GM19238 (cell line): ENCODE measurements at regions not wholly inside any gene's neighbourhood (a gene's known extent, or its start where the extent isn't known, plus 50 kb on each side); places are given as distances from the start of the nearest gene placed in this dataset.
"Not testable (repeated sequence)": the region's sequence is repeated elsewhere in the genome, so short reads cannot be mapped to it uniquely, and the experiment has no call there.

Experiments
- DNase-seq: peaks from one replicate; pipeline ENCODE4 v3.0.0; 2011; ENCODE audit warnings: low spot score; ENCODE audit not compliant: insufficient read length

DNA sequence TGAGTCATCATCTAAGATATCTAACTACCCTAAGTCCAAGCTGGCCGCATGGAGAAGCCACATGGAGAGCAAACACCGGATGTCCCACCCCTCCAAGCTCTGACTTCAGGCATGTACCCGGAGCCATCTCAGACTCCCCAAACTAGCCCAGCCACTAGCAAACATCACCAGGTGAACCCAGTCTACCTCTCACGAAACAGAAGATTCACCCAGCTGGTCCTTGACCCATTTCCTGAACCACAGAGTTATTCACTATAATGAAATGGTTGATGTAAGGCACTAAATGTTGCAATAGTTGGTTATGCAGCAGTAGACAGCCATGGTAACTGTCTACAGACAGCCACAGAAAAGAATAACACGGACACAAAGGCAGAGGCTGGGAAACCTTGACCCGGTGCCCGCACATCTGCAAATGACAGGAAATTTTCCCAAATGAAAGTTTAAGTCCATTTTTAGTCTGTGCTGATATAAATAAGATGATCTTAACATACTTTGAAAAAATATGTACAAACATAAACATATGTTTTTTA, 265.5 kb upstream of the ATP10A start:
- DNase-seq, result no peak

DNA sequence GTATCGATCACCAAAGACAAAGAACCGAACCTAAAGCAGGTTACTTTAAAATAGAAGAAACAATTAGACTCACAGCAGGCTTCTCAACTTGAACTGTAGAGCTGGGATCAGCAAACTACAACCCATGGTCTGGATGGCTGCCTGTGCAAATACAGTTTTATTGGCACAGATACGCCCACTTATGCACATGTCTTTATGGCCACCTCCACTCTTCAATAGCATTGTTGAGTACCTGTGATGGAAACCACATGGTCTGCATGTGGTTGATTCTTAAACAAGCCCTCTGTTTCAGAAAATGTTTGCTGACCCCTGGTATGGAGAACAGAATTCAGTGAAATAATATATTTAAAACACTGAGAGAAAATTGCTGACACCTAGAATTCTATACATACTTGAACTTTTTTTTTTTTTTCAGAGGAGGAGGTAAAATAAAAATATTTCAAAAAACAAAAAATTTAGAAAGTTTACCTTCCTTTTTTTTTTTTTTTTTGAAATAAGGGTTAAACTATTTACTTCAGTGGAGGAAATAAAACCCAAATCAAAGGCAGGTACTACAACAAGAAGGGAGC, 263.8 kb upstream of the ATP10A start:
- DNase-seq, result no peak

DNA sequence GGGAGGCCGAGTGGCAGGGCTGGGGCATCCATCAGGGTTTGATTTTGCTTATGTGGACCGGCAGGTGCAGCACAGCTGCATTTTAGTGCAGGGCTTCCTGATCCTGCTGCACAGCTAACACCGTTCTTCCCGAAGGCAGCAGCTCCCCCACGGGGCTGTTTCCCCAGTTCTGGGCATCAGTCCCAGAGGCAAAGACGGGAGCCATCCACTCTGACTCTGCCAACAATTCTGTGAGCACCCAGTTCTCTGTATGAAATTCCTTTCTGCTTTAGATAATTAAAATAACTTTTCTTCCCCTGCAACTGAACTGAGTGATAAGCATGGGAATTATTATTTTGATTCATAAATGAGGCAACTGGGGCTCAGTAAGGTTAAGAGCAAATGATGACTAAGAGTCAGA, 262.9 kb upstream of the ATP10A start:
- DNase-seq, result no peak

DNA sequence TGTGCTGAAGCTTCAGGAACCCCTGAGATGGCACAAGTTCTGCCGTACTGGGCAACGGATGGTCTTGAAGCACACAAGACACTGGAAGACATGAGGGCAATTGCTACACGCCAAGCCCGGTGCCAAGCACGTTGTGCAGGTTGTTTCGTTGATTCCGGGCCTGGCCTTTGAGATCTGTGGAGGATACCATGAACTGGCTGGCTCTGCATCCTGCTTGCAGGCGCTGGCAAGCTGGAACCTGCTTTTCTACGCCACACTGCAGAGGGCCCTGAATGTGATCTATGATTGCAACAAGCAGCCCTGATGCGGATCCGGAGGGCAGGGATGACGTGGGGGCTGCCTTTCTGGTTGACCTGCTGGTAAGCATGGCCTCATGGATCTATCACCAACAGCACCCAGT, 262.5 kb upstream of the ATP10A start:
- DNase-seq, result no peak

DNA sequence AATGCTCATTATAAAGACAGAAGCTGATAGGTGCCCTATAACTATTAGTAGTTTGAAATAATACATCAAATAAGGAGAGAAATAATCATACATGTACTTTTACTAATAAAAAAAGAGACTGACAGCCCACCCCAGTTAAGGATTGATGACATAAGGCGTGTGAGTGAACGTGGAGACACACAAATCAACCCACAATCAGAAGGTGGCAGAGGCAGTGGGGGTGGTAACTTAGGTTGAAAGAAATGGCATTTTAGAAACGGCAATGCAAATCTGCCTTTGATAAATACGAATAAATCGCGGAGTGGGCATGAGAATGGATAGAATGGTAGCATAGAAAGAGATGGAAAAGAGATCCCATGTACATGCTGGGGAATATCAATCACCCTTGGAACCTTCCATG, 256.2 kb upstream of the ATP10A start:
- no peak for DNase-seq

DNA sequence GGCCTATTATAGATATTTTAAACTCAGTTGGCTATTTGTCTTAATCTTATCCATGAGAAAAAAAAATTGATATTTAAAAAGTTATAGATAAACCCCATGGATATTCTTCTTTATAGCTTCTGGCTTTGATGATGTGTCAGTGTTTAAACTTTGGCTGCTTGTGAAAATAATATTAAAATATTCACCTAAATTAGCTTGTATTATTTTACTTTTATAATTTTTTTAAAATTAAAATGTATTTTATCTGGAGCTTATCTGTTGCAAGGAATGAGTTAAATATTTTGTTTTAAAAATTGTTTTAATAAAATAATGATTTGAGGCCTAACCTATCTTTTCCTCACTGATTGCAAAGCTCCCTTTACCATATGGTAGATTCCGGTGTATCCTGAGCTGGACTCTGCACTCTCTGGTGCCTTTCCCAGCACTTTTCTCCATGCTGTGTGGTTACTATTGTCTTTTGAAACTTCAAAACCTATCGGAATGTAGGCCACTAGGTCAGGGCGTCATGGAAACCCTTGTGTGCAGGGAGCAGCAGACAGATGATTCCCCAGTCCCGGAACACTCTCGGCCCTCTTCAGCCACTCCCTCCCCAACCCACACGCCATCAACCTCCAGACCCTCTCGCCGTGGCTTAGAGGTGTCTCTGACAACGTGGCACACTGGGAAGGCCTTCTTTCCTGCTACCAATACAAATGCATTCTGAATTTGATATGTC, 252.3 kb upstream of the ATP10A start:
- DNase-seq, result no peak

DNA sequence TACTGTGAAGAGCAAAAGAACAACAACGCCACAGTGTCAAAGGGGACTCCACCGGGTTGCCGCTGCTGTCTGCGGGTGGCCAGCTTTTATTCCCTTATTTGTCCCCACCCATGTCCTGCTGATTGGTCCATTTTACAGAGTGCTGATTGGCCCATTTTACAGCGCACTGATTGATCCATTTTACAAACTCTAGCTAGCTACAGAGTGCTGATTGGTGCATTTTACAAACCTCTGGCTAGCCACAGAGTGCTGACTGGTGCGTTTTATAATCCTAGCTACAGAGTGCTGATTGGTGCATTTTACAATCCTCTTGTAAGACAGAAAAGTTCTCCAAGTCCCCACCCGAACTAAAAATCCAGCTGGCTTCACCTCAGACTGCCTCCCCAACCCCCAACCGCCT, 251.0 kb upstream of the ATP10A start:
- DNase-seq, result not testable (repeated sequence)

DNA sequence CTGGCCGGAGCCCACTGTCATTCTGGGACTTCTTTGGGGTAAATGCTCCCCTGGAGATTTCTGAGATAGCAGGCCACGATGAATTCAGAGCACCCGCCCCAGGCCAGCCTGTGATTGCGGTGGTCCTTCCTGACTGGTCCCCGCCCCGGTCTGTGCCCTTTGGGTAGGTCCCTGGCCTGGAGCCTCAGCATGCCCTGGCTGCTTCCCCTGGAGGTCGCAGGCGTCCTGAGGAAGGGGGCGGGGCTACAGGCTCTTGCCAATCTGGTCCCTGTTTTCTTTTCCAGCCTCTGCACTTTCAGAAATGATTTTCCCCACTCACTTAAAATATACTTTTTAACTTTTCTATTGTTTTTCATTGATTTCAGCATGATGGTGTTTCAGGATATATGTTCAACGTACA, 250.2 kb upstream of the ATP10A start:
- no peak for DNase-seq

DNA sequence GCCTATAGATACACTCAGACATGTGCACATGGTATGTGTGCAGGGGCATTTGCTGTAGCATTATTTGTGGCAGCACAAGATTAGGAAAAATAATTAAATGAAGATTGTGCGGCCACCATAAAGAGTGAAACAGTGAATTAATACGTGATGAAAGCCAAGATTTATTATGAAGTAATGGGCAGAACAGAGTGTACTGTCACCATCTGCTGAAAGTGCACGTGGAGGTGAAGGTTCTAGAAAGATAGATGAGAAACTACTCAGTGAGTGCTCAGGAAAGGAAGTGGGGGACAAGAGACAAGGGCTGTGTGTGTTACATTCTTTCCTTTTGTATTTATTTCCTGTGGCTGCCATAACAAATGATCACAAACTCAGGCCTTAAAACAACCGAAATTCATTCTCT, 246.1 kb upstream of the ATP10A start:
- DNase-seq, result no peak

DNA sequence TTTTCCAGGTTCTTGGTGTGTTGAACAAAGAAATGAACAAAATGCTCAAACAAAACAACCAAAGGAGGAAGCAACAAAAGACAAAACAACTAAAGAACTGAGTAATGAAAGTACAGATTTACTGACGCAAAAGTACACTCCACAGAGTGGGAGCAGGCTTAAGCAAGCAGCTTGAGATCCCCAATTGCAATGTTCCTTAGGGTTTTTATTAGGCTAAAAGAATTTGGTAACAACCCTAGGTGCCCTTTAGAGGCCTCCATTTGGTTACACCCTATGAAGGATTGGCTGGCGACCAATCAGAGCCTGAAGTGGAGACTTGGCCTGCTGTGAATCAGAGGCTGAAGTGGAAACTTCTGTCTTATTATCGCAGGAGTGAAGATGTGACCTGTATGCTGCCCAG, 243.4 kb upstream of the ATP10A start:
- no peak for DNase-seq

DNA sequence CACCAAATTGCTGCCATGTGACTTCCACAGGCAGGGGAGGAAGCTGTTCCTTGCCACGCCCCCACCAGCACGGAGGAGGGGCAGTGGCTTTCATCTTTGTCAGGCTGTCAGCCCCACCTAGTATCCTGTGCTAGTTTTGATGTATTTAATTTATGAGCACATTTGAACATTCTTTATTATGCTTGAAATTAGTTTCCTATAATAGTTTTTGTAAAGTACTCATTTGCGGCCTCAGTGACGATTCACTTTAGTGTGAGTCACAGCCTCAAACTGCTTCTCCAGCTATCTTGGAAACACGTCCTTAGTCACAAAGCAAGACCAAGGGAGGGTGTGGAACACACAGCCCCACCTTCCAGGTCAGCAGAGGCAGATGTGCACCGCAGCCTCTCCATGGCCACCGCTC, 239.9 kb upstream of the ATP10A start:
- DNase-seq, result no peak

DNA sequence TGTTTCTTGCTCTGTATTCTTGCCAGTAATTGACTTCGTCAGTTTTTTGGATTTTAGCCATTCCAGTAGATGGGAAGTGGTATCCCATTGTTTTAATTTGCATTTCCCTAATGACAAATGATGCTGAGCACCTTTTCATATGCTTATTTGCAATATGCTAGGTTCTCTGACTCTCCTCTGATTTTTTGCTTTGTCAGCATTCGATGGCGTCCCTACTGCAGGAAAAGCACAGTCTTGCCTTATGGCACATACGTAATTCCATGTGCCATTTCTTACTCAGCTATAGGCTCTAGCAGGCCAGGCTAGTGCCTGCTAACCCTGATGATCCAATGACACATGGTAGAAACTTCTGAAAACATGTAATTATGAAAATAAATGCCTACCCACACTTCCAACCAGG, 239.2 kb upstream of the ATP10A start:
- no peak for DNase-seq

DNA sequence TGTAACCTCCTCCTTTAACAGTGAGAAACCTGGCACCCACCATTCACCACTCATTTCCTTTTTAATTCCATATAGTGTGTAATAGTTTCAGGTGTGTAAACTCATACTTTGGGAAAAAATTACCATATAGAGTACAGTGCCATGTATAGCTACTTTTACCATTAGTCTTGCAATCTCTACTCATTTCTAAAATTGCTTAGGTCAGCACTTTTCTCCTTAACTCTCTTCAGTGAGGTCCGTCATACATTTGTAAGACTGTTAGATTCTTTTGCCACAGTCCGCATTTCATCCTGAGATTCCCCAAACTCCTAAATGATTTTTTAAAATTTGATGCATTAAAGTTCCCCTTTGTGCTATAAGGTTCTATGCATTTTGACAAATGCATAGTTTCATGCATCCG, 238.3 kb upstream of the ATP10A start:
- no peak for DNase-seq

DNA sequence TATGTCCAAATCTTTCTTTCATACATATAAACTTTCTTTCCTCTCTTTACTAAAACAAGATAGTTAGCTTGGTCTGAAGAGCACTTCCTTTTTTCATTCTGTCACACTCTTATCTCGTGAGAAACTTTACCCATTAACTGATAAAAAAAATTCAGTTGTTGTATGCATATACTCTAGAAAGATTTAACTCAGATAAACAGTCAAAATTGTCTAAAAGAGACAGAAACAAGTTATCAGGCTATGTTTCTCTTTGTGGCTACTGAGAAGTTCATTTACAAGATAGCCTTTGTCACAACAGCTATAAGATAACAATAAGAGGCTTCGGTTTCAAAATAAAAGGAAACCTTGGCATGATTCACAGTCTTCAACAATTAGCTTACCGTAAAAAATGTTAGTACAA, 235.7 kb upstream of the ATP10A start:
- DNase-seq, result no peak

DNA sequence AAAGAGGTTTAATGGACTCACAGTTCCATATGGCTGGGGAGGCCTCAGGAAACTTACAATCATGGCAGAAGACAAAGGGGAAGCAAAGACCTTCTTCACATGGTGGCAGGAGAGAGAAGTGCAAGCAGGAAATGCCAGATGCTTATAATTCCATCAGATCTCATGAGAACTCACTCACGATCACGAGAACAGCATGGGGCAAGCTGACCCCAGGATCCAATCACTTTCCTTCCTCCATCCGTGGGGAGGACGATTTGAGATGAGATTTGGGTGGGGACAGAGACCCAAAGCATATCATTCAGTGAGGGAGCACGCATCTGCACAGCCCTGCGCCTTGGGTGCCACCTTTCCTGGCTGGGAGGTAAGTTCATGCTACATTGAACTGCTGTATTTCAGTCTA, 234.1 kb upstream of the ATP10A start:
- DNase-seq, result no peak

DNA sequence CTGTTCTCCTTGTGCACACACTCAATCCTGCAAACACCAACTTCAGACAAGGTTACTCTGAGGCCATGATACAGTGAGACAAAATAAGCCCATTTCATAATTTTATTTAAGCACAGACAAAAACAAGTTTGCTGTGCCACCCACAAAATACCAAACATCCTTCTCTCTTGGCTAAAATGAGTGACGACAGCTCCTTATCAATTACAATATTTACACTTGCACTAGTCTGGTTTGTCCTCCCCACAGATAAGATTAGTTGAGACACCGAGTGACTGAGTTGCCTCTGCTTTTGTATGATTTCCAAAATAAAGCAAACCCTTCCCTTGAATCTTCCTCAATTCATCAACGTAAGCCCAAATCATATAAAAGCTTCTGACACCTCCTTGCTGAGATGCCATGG, 233.5 kb upstream of the ATP10A start:
- no peak for DNase-seq

DNA sequence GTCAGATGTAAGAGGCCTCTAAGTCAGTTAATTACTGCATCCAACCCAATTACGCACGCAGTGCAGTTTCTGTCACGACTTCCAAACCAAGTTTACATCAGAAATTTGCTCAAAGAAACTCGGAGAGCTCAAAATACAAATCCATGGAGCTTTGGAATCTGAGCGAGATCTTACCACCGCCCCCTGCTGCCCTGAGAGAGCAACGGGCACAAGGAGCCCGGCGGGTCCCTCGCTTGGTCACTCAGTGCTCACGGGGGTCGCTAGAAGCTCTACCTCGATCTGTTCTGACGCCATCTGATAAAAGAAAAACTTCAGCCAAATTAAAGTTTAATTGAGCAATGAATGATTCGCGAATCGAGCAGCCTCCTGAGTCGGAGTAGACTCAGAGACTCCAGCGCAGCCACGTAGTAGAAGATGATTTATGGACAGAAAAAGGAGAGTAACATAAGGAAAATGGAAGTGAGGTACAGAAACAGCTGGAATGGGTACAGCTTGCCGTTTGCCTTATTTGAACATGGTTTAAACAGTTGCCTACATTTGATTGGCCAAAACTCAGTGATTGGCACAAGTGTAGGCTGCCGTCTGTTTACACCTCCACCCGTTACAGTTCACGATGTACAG, 232.7 kb upstream of the ATP10A start:
- no peak for DNase-seq

DNA sequence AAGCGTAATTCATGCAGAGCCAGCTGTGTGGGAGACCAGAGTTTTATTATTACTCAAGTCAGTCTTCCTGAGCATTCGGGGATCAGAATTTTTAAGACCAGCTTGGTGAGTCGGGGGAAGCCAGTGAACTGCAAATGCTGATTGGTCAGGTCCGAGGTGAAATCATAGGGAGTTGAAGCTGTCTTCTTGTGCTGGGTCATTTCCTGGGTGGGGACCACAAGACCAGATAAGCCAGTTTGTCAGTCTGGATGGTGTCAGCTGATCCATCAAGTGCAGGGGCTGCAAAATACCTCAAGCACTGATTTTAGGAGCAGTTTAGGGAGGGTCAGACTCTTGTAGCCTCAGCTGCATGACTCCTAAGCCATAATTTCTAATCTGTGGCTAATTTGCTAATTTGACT, 228.1 kb upstream of the ATP10A start:
- no peak for DNase-seq

DNA sequence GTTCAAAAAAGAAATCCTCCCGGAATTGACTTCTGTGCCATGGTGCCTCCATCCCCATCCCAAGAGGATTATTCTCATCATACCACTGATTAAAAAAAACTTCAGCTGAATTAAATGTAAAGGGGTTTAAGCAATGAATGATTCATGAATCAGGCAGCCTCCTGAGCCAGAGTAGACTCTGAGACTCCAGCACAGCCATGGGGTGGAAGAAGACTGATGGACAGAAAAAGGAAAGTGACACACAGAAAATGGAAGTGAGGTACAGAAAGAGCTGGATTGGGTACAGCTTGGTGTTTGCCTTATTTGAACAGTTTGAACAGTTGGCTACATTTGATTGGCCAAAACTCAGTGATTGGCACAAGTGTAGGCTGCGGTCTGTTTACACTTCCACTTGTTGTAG, 224.8 kb upstream of the ATP10A start:
- no peak for DNase-seq

DNA sequence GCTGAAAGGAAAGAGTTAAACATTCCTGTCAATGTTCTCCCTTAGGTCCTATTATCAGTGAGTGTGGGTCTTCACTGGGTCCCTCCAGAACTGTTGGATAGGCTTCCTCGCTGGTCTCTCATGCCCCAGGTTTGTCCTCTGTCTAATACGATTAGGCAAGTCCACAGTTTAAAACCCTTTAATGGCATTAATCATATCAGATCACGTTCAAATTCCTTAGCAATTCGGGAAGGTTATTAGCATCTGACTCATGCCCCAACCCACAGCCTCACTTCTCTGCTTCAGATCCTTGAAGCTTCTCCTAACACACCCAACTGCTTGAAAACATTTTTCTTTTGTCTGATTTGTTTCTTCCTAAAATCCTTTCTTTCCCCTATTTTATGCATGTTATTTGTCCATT, 224.3 kb upstream of the ATP10A start:
- DNase-seq, result no peak

DNA sequence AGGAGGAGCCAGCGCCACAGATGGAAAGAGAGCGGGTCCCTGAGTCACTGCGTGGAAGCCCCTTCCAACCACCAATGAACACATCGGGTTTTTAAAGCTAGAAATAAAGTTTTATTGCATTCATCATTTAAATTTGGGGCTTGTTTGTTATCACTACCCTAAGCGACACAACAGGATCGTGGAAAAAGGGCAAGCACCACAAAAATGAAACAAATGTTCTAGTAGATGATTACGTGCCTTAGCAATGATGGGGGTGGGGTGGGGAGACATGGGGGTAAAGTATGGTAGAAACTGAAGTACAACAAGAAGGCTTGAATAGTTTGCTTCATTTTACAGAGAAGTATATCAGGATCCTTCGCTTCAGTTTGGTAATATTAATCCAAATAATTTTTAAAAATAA, 221.6 kb upstream of the ATP10A start:
- no peak for DNase-seq

DNA sequence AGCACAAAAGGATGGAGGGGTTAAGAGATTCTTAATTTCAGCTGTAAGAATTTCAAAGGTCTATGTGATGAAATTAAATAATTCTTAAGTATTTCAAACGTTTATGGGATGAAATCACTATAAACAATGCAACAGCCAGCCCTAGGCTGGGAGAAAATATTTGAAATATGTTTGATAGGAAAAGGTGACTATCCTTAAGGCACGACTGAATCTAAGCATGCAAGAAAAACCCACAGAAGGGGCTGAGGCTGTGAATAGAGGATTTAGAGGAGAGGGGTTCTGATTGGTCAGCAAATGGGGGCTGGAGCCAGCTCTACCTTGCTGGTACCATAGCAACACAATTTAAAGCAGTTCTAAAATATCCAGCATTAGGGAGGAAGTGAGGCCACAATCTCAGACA, 220.8 kb upstream of the ATP10A start:
- no peak for DNase-seq

DNA sequence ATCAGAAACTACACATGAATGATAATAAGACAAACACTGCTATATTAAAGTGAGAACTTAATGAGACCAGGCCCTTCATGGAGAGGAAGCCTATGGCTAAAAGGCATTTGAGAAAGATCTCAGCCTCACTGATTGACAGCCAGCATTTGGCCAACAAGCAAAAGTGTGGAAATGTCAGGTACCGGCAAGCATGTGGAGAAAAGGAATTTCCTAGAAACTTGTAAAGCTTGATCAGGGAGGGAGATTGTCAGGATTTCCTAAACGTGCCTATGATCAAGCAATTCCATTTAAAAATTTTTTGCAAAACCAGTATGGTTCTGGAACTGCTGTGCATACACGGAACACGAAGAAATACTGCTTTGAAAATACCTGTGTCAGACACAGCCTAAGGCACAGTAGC, 220.3 kb upstream of the ATP10A start:
- no peak for DNase-seq
